ENCODE measurements at regions not wholly inside any gene's neighbourhood (a gene's known extent, or its start where the extent isn't known, plus 50 kb on each side); places are given as distances from the start of the nearest gene placed in this dataset.

GRCh38 chr7:10210000-10210399, 763.7 kb upstream of the PHF14 start:
- DNase-seq, result no peak

- DNase-seq, result no peak
Observed at GRCh38 chr7:10211016-10211415, 762.7 kb upstream of the PHF14 start.

GRCh38 chr7:10211861-10212260, 761.8 kb upstream of the PHF14 start:
- no peak for DNase-seq

GRCh38 chr7:10212649-10213048, 761.0 kb upstream of the PHF14 start:
- no peak for DNase-seq

- no peak for DNase-seq
Observed at GRCh38 chr7:10216462-10216861, 757.2 kb upstream of the PHF14 start.

- no peak for DNase-seq
Observed at GRCh38 chr7:10221084-10221483, 752.6 kb upstream of the PHF14 start.

GRCh38 chr7:10222976-10223375, 750.7 kb upstream of the PHF14 start:
- no peak for DNase-seq

GRCh38 chr7:10225275-10225674, 748.4 kb upstream of the PHF14 start:
- DNase-seq, result no peak

- DNase-seq, result no peak
Observed at GRCh38 chr7:10237306-10237705, 736.4 kb upstream of the PHF14 start.

GRCh38 chr7:10238641-10239040, 735.0 kb upstream of the PHF14 start:
- no peak for DNase-seq

- no peak for DNase-seq
Observed at GRCh38 chr7:10239695-10240345, 733.9 kb upstream of the PHF14 start.

GRCh38 chr7:10245406-10245805, 728.3 kb upstream of the PHF14 start:
- no peak for DNase-seq

- no peak for DNase-seq
Observed at GRCh38 chr7:10257438-10257837, 716.2 kb upstream of the PHF14 start.

GRCh38 chr7:10266976-10267375, 706.7 kb upstream of the PHF14 start:
- DNase-seq, result no peak

- no peak for DNase-seq
Observed at GRCh38 chr7:10268034-10268433, 705.6 kb upstream of the PHF14 start.

- no peak for DNase-seq
Observed at GRCh38 chr7:10282909-10283308, 690.8 kb upstream of the PHF14 start.

GRCh38 chr7:10284001-10284400, 689.7 kb upstream of the PHF14 start:
- no peak for DNase-seq

- no peak for DNase-seq
Observed at GRCh38 chr7:10299384-10299783, 674.3 kb upstream of the PHF14 start.

GRCh38 chr7:10300577-10300976, 673.1 kb upstream of the PHF14 start:
- DNase-seq, result no peak

GRCh38 chr7:10308276-10308675, 665.4 kb upstream of the PHF14 start:
- no peak for DNase-seq

- no peak for DNase-seq
Observed at GRCh38 chr7:10312942-10313341, 660.7 kb upstream of the PHF14 start.

GRCh38 chr7:10315881-10316280, 657.8 kb upstream of the PHF14 start:
- DNase-seq, result no peak

- no peak for DNase-seq
Observed at GRCh38 chr7:10316488-10316887, 657.2 kb upstream of the PHF14 start.

- no peak for DNase-seq
Observed at GRCh38 chr7:10325395-10325794, 648.3 kb upstream of the PHF14 start.

GRCh38 chr7:10343108-10343507, 630.6 kb upstream of the PHF14 start:
- no peak for DNase-seq

- DNase-seq, result no peak
Observed at GRCh38 chr7:10346032-10346431, 627.6 kb upstream of the PHF14 start.

Data from NCI-H2029 treated with DMSO at 0.1 percent for 48 hours (cell line).